HK-2 (cell line): ENCODE measurements at regions not wholly inside any gene's neighbourhood (a gene's known extent, or its start where the extent isn't known, plus 50 kb on each side); places are given as distances from the start of the nearest gene placed in this dataset.
"Not testable (repeated sequence)": the region's sequence is repeated elsewhere in the genome, so short reads cannot be mapped to it uniquely, and the experiment has no call there.

ENCODE experiments used
- DNase-seq: peaks from one replicate; pipeline ENCODE4 v3.0.0-alpha.2; 2018; ENCODE audit not compliant: unreplicated experiment

- DNase-seq: not testable (repeated sequence)
Measured at GRCh38 chr12:131439752-131440151, 271.1 kb upstream of the SFSWAP start.

- DNase-seq: not testable (repeated sequence)
Measured at GRCh38 chr12:131440209-131441059, 270.5 kb upstream of the SFSWAP start.

- no peak for DNase-seq
Measured at GRCh38 chr12:131441060-131441396, 269.9 kb upstream of the SFSWAP start.

GRCh38 chr12:131441638-131442336 is 269.1 kb upstream of the SFSWAP start:
- no peak for DNase-seq

- DNase-seq: no peak
Measured at GRCh38 chr12:131442337-131442918, 268.5 kb upstream of the SFSWAP start.

GRCh38 chr12:131443019-131444000 is 267.6 kb upstream of the SFSWAP start:
- no peak for DNase-seq

GRCh38 chr12:131444220-131445164 is 266.4 kb upstream of the SFSWAP start:
- DNase-seq: no peak

GRCh38 chr12:131445184-131445774 is 265.6 kb upstream of the SFSWAP start:
- DNase-seq: no peak

GRCh38 chr12:131445795-131446194 is 265.1 kb upstream of the SFSWAP start:
- DNase-seq: no peak

GRCh38 chr12:131447636-131448035 is 263.3 kb upstream of the SFSWAP start:
- DNase-seq: not testable (repeated sequence)

GRCh38 chr12:131448254-131448795 is 262.6 kb upstream of the SFSWAP start:
- no peak for DNase-seq

GRCh38 chr12:131449027-131449426 is 261.9 kb upstream of the SFSWAP start:
- DNase-seq: no peak

- no peak for DNase-seq
Measured at GRCh38 chr12:131452444-131452860, 258.4 kb upstream of the SFSWAP start.

GRCh38 chr12:131454418-131455217 is 256.3 kb upstream of the SFSWAP start:
- DNase-seq: peak; percentile 49

- DNase-seq: no peak
Measured at GRCh38 chr12:131455218-131455506, 255.7 kb upstream of the SFSWAP start.

GRCh38 chr12:131455581-131456110 is 255.2 kb upstream of the SFSWAP start:
- DNase-seq: no peak

- no peak for DNase-seq
Measured at GRCh38 chr12:131456301-131457027, 254.4 kb upstream of the SFSWAP start.

- no peak for DNase-seq
Measured at GRCh38 chr12:131457028-131457310, 253.9 kb upstream of the SFSWAP start.
